WI38 (cell line): ENCODE measurements at regions not wholly inside any gene's neighbourhood (a gene's known extent, or its start where the extent isn't known, plus 50 kb on each side); places are given as distances from the start of the nearest gene placed in this dataset.

Experiments used
- H3K4me3 ChIP-seq: 2 replicates; pipeline ENCODE4 v1.5.1; 2011; ENCODE audit warnings: low read depth, mild to moderate bottlenecking, control low read depth, low read length
- CTCF ChIP-seq: IDR thresholded peaks from 2 replicates; pipeline ENCODE4 v1.5.1; 2012; ENCODE audit warnings: low read depth, mild to moderate bottlenecking, control low read depth, low read length

GRCh38 chr11:120061036-120061760, 76.7 kb downstream of the TRIM29 start:
- H3K4me3 ChIP-seq: no peak overlapping the region
- TF ChIP-seq CTCF: no peak

GRCh38 chr11:120060512-120060911, 77.4 kb downstream of the TRIM29 start:
- TF ChIP-seq CTCF: no peak
- no peak overlapping the region for H3K4me3 ChIP-seq

- no peak for TF ChIP-seq CTCF
- no peak overlapping the region for H3K4me3 ChIP-seq
Measured at GRCh38 chr11:120058931-120059330, 79.0 kb downstream of the TRIM29 start.

- TF ChIP-seq CTCF: no peak
- no peak overlapping the region for H3K4me3 ChIP-seq
Measured at GRCh38 chr11:120057595-120058581, 80.0 kb downstream of the TRIM29 start.

GRCh38 chr11:120057028-120057330, 80.9 kb downstream of the TRIM29 start:
- TF ChIP-seq CTCF: no peak

GRCh38 chr11:120056301-120057027, 81.4 kb downstream of the TRIM29 start:
- TF ChIP-seq CTCF: no peak
- no peak overlapping the region for H3K4me3 ChIP-seq

More at GRCh38 chr11:120057028-120057330, 80.9 kb downstream of the TRIM29 start:
- H3K4me3 ChIP-seq: no peak overlapping the region
